Immature natural killer cell (primary cell): ENCODE measurements at regions not wholly inside any gene's neighbourhood (a gene's known extent, or its start where the extent isn't known, plus 50 kb on each side); places are given as distances from the start of the nearest gene placed in this dataset.

Experiments
- DNase-seq, 3 donors: peaks; one replicate each; pipeline ENCODE4 v3.0.0; 2022; ENCODE audit warnings: mixed read lengths in 1 of 3
- H3K27ac Mint-ChIP-seq, 6 donors: one replicate each; pipeline ENCODE4 v1.8.0; 2020; ENCODE audit warnings: mixed read lengths in 6 of 6, mild to moderate bottlenecking in 5 of 6, inconsistent platforms in 4 of 6, moderate library complexity in 3 of 6
- H3K27me3 Mint-ChIP-seq, 3 donors: one replicate each; pipeline ENCODE4 v1.8.0; 2020 to 2021; ENCODE audit warnings: low read depth in 3 of 3, mild to moderate bottlenecking in 3 of 3, mixed read lengths in 3 of 3, moderate library complexity in 3 of 3, inconsistent platforms in 1 of 3
- H3K36me3 Mint-ChIP-seq, 3 donors: one replicate each; pipeline ENCODE4 v1.8.0; 2020; ENCODE audit warnings: mixed read lengths in 3 of 3, inconsistent platforms in 2 of 3, mild to moderate bottlenecking in 2 of 3
- H3K4me1 Mint-ChIP-seq, 2 donors: one replicate each; pipeline ENCODE4 v1.8.0; 2020; ENCODE audit warnings: inconsistent platforms in 2 of 2, mild to moderate bottlenecking in 2 of 2, mixed read lengths in 2 of 2, moderate library complexity in 1 of 2
- H3K4me3 Mint-ChIP-seq, 5 donors: one replicate each; pipeline ENCODE4 v1.8.0; 2020; ENCODE audit warnings: mild to moderate bottlenecking in 5 of 5, mixed read lengths in 5 of 5, inconsistent platforms in 3 of 5, moderate library complexity in 3 of 5
- H3K9me3 Mint-ChIP-seq, 6 donors: one replicate each; pipeline ENCODE4 v1.8.0; 2020; ENCODE audit warnings: mild to moderate bottlenecking in 6 of 6, mixed read lengths in 6 of 6, inconsistent platforms in 4 of 6, moderate library complexity in 3 of 6

- H3K4me1 Mint-ChIP-seq: no peaks in the 10 kb centered on the region
- no peak overlapping the region for H3K4me3 Mint-ChIP-seq
- H3K9me3 Mint-ChIP-seq: peaks cover 0 to 18% (median 8%) of the 10 kb centered on the region in 6 donors
- no peak overlapping the region for H3K27ac Mint-ChIP-seq
- H3K36me3 Mint-ChIP-seq: no peaks in the 10 kb centered on the region
- H3K27me3 Mint-ChIP-seq: peaks cover 0 to 3% (median 3%) of the 10 kb centered on the region in 3 donors
- DNase-seq: no peak
These were observed 533.3 kb downstream of the SOX2 start for GRCh38 chr3:182245059-182245458.

GRCh38 chr3:182246870-182247269 is 535.1 kb downstream of the SOX2 start:
- Mint-ChIP-seq H3K9me3 (peaks cover 0 to 18% (median 8%) of the 10 kb centered on the region in 6 donors), H3K4me1 (no peaks in the 10 kb centered on the region), H3K36me3 (no peaks in the 10 kb centered on the region), H3K27ac (no peak overlapping the region), H3K4me3 (no peak overlapping the region), H3K27me3 (peaks cover 0 to 5% (median 3%) of the 10 kb centered on the region in 3 donors)
- DNase-seq: no peak

GRCh38 chr3:182248349-182248880 is 536.7 kb downstream of the SOX2 start:
- Mint-ChIP-seq H3K4me3 (no peak overlapping the region), H3K9me3 (peaks cover 0 to 18% (median 8%) of the 10 kb centered on the region in 6 donors), H3K27ac (no peak overlapping the region), H3K4me1 (no peaks in the 10 kb centered on the region), H3K27me3 (peaks cover 0 to 5% (median 3%) of the 10 kb centered on the region in 3 donors), H3K36me3 (no peaks in the 10 kb centered on the region)
- DNase-seq: no peak

- Mint-ChIP-seq H3K36me3 (no peaks in the 10 kb centered on the region), H3K4me1 (no peaks in the 10 kb centered on the region), H3K4me3 (no peak overlapping the region), H3K27ac (no peak overlapping the region), H3K9me3 (peaks cover 0 to 2% (median 0%) of the 10 kb centered on the region in 6 donors), H3K27me3 (peaks cover 0 to 2% (median 0%) of the 10 kb centered on the region in 3 donors)
- no peak for DNase-seq
These were observed 540.5 kb upstream of the ATP11B start for GRCh38 chr3:182252802-182253201.

- Mint-ChIP-seq H3K4me3 (no peak overlapping the region), H3K27me3 (peaks cover 0 to 2% (median 0%) of the 10 kb centered on the region in 3 donors), H3K4me1 (no peaks in the 10 kb centered on the region), H3K9me3 (peaks cover 0 to 2% (median 0%) of the 10 kb centered on the region in 6 donors), H3K27ac (no peak overlapping the region), H3K36me3 (no peaks in the 10 kb centered on the region)
- no peak for DNase-seq
These were observed 538.1 kb upstream of the ATP11B start for GRCh38 chr3:182255158-182255557.

- H3K36me3 Mint-ChIP-seq: no peaks in the 10 kb centered on the region
- H3K27me3 Mint-ChIP-seq: no peaks in the 10 kb centered on the region
- H3K9me3 Mint-ChIP-seq: peaks cover 0 to 4% (median 0%) of the 10 kb centered on the region in 6 donors
- DNase-seq: no peak
- H3K27ac Mint-ChIP-seq: no peak overlapping the region
- no peak overlapping the region for H3K4me3 Mint-ChIP-seq
- H3K4me1 Mint-ChIP-seq: no peaks in the 10 kb centered on the region
These were observed 535.9 kb upstream of the ATP11B start for GRCh38 chr3:182257361-182257760.

- Mint-ChIP-seq H3K4me1 (no peaks in the 10 kb centered on the region), H3K36me3 (no peaks in the 10 kb centered on the region), H3K4me3 (no peak overlapping the region), H3K9me3 (peaks cover 0 to 6% (median 0%) of the 10 kb centered on the region in 6 donors), H3K27ac (no peak overlapping the region), H3K27me3 (peaks cover 0 to 1% (median 0%) of the 10 kb centered on the region in 3 donors)
- no peak for DNase-seq
These were observed 534.6 kb upstream of the ATP11B start for GRCh38 chr3:182258538-182259177.

GRCh38 chr3:182259579-182259978 is 533.7 kb upstream of the ATP11B start:
- DNase-seq: no peak
- Mint-ChIP-seq H3K36me3 (no peaks in the 10 kb centered on the region), H3K4me3 (no peak overlapping the region), H3K9me3 (peaks cover 0 to 6% (median 0%) of the 10 kb centered on the region in 6 donors), H3K27me3 (peaks cover 0 to 1% (median 0%) of the 10 kb centered on the region in 3 donors), H3K27ac (no peak overlapping the region), H3K4me1 (no peaks in the 10 kb centered on the region)

- Mint-ChIP-seq H3K27ac (no peak overlapping the region), H3K36me3 (no peaks in the 10 kb centered on the region), H3K4me3 (no peak overlapping the region), H3K27me3 (peaks cover 0 to 1% (median 0%) of the 10 kb centered on the region in 3 donors), H3K9me3 (peaks cover 0 to 6% (median 0%) of the 10 kb centered on the region in 6 donors), H3K4me1 (no peaks in the 10 kb centered on the region)
- DNase-seq: no peak
These were observed 532.3 kb upstream of the ATP11B start for GRCh38 chr3:182261041-182261440.

GRCh38 chr3:182268711-182269110 is 524.6 kb upstream of the ATP11B start:
- Mint-ChIP-seq H3K27me3 (peaks cover 0 to 2% (median 2%) of the 10 kb centered on the region in 3 donors), H3K9me3 (peaks cover 0 to 13% (median 3%) of the 10 kb centered on the region in 6 donors), H3K4me1 (no peaks in the 10 kb centered on the region), H3K4me3 (no peak overlapping the region), H3K27ac (no peak overlapping the region), H3K36me3 (no peaks in the 10 kb centered on the region)
- DNase-seq: no peak

GRCh38 chr3:182276512-182276911 is 516.8 kb upstream of the ATP11B start:
- Mint-ChIP-seq H3K4me3 (no peak overlapping the region), H3K27me3 (no peaks in the 10 kb centered on the region), H3K27ac (no peak overlapping the region), H3K9me3 (peaks cover 0 to 15% (median 3%) of the 10 kb centered on the region in 6 donors), H3K36me3 (no peaks in the 10 kb centered on the region), H3K4me1 (no peaks in the 10 kb centered on the region)
- DNase-seq: no peak

- H3K4me3 Mint-ChIP-seq: no peak overlapping the region
- DNase-seq: no peak
- H3K27ac Mint-ChIP-seq: no peak overlapping the region
- peaks cover 0 to 9% (median 3%) of the 10 kb centered on the region in 6 donors for H3K9me3 Mint-ChIP-seq
- H3K4me1 Mint-ChIP-seq: no peaks in the 10 kb centered on the region
- no peaks in the 10 kb centered on the region for H3K36me3 Mint-ChIP-seq
- peaks cover 0 to 3% (median 2%) of the 10 kb centered on the region in 3 donors for H3K27me3 Mint-ChIP-seq
These were observed 508.5 kb upstream of the ATP11B start for GRCh38 chr3:182284793-182285192.

GRCh38 chr3:182292591-182292990 is 500.7 kb upstream of the ATP11B start:
- Mint-ChIP-seq H3K27me3 (peaks cover 0 to 2% (median 0%) of the 10 kb centered on the region in 3 donors), H3K4me3 (no peak overlapping the region), H3K9me3 (peaks cover 0 to 17% (median 7%) of the 10 kb centered on the region in 6 donors), H3K27ac (no peak overlapping the region), H3K36me3 (no peaks in the 10 kb centered on the region), H3K4me1 (no peaks in the 10 kb centered on the region)
- DNase-seq: no peak

- H3K27me3 Mint-ChIP-seq: peaks cover 0 to 2% (median 2%) of the 10 kb centered on the region in 3 donors
- no peak for DNase-seq
- H3K4me1 Mint-ChIP-seq: no peaks in the 10 kb centered on the region
- H3K4me3 Mint-ChIP-seq: no peak overlapping the region
- peaks cover 0 to 19% (median 5%) of the 10 kb centered on the region in 6 donors for H3K9me3 Mint-ChIP-seq
- H3K36me3 Mint-ChIP-seq: no peaks in the 10 kb centered on the region
- H3K27ac Mint-ChIP-seq: no peak overlapping the region
These were observed 499.0 kb upstream of the ATP11B start for GRCh38 chr3:182294256-182294655.
